Chondrocyte (in vitro differentiated cells): ENCODE measurements at regions not wholly inside any gene's neighbourhood (a gene's known extent, or its start where the extent isn't known, plus 50 kb on each side); places are given as distances from the start of the nearest gene placed in this dataset.
"Not testable (repeated sequence)": the region's sequence is repeated elsewhere in the genome, so short reads cannot be mapped to it uniquely, and the experiment has no call there.

ENCODE experiments used
- DNase-seq: peaks from one replicate; pipeline ENCODE4 v3.0.0; 2021; ENCODE audit warnings: mixed read lengths, low spot score
- H3K27ac Mint-ChIP-seq: one replicate; pipeline ENCODE4 v1.8.0; 2021; ENCODE audit warnings: mild to moderate bottlenecking, moderate library complexity, mixed read lengths; ENCODE audit not compliant: unreplicated experiment
- H3K27me3 Mint-ChIP-seq: 2 replicates; pipeline ENCODE4 v1.8.0; 2021; ENCODE audit warnings: low read depth, mixed read lengths
- H3K36me3 Mint-ChIP-seq: 2 replicates; pipeline ENCODE4 v1.8.0; 2021; ENCODE audit warnings: low read depth, mixed read lengths
- H3K4me1 Mint-ChIP-seq: 2 replicates; pipeline ENCODE4 v1.8.0; 2021; ENCODE audit warnings: low read depth, mild to moderate bottlenecking, mixed read lengths
- H3K4me3 Mint-ChIP-seq: one replicate; pipeline ENCODE4 v1.8.0; 2021; ENCODE audit warnings: mild to moderate bottlenecking, moderate library complexity, mixed read lengths; ENCODE audit not compliant: unreplicated experiment
- H3K9me3 Mint-ChIP-seq: 2 replicates; pipeline ENCODE4 v1.8.0; 2021; ENCODE audit warnings: low read depth, mixed read lengths
- TF ChIP-seq, protein P1 (sequence below): fragments of 200-600 bp; sonication (generic); IDR thresholded peaks from 2 replicates; pipeline ENCODE4 v1.5.0; 2021; ENCODE audit warnings: antibody characterized with exemption, mild to moderate bottlenecking, moderate library complexity

DNA sequence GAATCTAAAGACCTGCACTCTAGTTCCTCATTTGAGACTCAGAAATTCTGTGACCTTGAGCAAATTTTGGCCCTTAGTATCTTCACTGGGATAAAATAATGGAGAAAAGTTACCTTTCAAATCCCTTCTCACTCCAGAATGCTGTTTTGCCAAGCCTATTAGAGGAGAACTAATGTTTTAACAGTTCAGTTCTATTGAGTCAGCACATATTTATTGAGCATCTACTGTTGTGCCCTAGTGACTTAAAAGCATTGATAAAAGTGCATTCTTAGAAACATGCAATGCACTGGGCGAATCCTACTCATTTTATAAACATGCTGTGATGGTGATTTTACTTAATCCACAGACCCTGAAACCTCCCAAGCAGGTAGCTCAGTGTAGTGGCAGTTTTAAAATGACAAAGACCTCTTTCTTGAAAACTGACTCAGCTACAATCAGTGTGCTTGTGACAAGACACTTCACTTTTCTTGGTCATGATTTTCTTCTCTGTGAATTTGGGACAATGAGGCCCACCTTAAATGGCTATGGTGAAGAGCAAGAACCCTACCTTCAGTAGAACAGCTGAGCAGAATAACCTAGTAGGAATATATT is 312.0 kb downstream of the ALDH8A1 start:
- no peak for DNase-seq
- H3K9me3 Mint-ChIP-seq, result peaks cover 3% of the 10 kb centered on the region
- H3K27ac Mint-ChIP-seq, result no peak overlapping the region
- H3K36me3 Mint-ChIP-seq, result no peaks in the 10 kb centered on the region
- peaks cover 36% of the 10 kb centered on the region for H3K4me1 Mint-ChIP-seq
- TF ChIP-seq, protein P1, sequence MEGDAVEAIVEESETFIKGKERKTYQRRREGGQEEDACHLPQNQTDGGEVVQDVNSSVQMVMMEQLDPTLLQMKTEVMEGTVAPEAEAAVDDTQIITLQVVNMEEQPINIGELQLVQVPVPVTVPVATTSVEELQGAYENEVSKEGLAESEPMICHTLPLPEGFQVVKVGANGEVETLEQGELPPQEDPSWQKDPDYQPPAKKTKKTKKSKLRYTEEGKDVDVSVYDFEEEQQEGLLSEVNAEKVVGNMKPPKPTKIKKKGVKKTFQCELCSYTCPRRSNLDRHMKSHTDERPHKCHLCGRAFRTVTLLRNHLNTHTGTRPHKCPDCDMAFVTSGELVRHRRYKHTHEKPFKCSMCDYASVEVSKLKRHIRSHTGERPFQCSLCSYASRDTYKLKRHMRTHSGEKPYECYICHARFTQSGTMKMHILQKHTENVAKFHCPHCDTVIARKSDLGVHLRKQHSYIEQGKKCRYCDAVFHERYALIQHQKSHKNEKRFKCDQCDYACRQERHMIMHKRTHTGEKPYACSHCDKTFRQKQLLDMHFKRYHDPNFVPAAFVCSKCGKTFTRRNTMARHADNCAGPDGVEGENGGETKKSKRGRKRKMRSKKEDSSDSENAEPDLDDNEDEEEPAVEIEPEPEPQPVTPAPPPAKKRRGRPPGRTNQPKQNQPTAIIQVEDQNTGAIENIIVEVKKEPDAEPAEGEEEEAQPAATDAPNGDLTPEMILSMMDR, result no peak
- H3K4me3 Mint-ChIP-seq, result no peak overlapping the region
- no peaks in the 10 kb centered on the region for H3K27me3 Mint-ChIP-seq

GRCh38 chr6:134637282-134637681 is 312.6 kb downstream of the ALDH8A1 start:
- no peak overlapping the region for H3K27ac Mint-ChIP-seq

GRCh38 chr6:134636186-134636799 is 313.6 kb downstream of the ALDH8A1 start:
- peaks cover 20% of the 10 kb centered on the region for H3K4me1 Mint-ChIP-seq
- no peaks in the 10 kb centered on the region for H3K27me3 Mint-ChIP-seq
- H3K36me3 Mint-ChIP-seq, result no peaks in the 10 kb centered on the region
- H3K9me3 Mint-ChIP-seq, result peaks cover 3% of the 10 kb centered on the region
- H3K27ac Mint-ChIP-seq, result no peak overlapping the region
- DNase-seq, result no peak
- TF ChIP-seq, protein P1, result no peak
- no peak overlapping the region for H3K4me3 Mint-ChIP-seq

More at GRCh38 chr6:134637282-134637681, 312.6 kb downstream of the ALDH8A1 start:
- DNase-seq, result no peak
- peaks cover 3% of the 10 kb centered on the region for H3K9me3 Mint-ChIP-seq
- H3K4me1 Mint-ChIP-seq, result peaks cover 29% of the 10 kb centered on the region
- H3K36me3 Mint-ChIP-seq, result no peaks in the 10 kb centered on the region
- H3K4me3 Mint-ChIP-seq, result no peak overlapping the region
- TF ChIP-seq, protein P1, result no peak
- no peaks in the 10 kb centered on the region for H3K27me3 Mint-ChIP-seq

- H3K4me1 Mint-ChIP-seq, result peaks cover 12% of the 10 kb centered on the region
- no peaks in the 10 kb centered on the region for H3K27me3 Mint-ChIP-seq
- TF ChIP-seq, protein P1, result no peak
- no peaks in the 10 kb centered on the region for H3K9me3 Mint-ChIP-seq
- H3K4me3 Mint-ChIP-seq, result no peak overlapping the region
- H3K27ac Mint-ChIP-seq, result no peak overlapping the region
- no peak for DNase-seq
- no peaks in the 10 kb centered on the region for H3K36me3 Mint-ChIP-seq
These were observed 314.9 kb downstream of the ALDH8A1 start for GRCh38 chr6:134634966-134635365.

DNA sequence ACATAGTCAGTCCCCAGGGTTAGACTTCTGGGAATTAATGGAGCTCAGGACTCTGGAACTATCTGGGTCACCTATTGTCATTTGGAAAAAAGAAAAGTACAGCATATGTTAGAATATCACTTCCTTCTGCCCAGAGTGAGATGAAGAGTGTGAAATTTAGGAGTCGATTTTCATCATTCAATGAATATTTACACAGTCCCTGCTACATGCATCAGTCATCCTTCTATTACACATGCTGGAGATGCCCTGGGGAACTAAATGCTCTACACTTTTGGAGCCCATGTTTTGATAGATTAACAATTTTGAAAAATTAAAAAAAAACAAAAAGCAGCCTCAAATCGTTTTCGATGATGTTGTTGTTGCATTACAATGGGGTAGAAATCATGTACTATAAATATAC is 315.4 kb downstream of the ALDH8A1 start:
- Mint-ChIP-seq H3K9me3 (no peaks in the 10 kb centered on the region), H3K27ac (peak overlapping the region; percentile 1), H3K4me3 (no peak overlapping the region), H3K27me3 (no peaks in the 10 kb centered on the region), H3K36me3 (no peaks in the 10 kb centered on the region), H3K4me1 (peaks cover 12% of the 10 kb centered on the region)
- DNase-seq, result no peak
- TF ChIP-seq, protein P1, result no peak

- not testable (repeated sequence) for H3K27ac Mint-ChIP-seq, H3K27me3 Mint-ChIP-seq, H3K9me3 Mint-ChIP-seq, H3K4me3 Mint-ChIP-seq, H3K36me3 Mint-ChIP-seq
- H3K4me1 Mint-ChIP-seq, result peaks cover 12% of the 10 kb centered on the region
- peak; percentile 71 for DNase-seq
These were observed 315.3 kb upstream of the SGK1 start for GRCh38 chr6:134632982-134633940.
